NCI-H2029 treated with DMSO at 0.1 percent for 48 hours (cell line): ENCODE measurements at regions not wholly inside any gene's neighbourhood (a gene's known extent, or its start where the extent isn't known, plus 50 kb on each side); places are given as distances from the start of the nearest gene placed in this dataset.

Source experiments
- DNase-seq: peaks from one replicate; lab custom pipeline; 2025; lab: John Stamatoyannopoulos, UW

DNA sequence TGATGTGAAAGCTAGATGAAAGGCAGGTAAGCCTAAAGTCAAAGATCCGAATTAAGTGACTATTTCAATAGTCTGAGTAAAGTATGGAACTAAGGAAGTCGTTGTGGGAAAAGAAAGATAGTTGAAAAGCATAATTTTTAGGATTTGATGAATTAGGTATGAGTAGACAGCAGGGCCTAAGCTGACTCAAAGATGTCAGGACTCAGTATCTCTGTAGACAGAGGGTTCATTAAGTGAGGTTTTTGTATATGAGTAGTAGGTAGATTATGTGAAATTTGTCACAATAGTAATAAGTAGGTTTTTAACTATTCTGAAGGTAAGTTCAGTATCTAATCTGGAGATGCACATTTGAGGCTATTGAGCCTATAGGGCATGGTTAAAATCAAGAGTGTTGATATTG, 196.4 kb downstream of the RASSF9 start:
- no peak for DNase-seq

DNA sequence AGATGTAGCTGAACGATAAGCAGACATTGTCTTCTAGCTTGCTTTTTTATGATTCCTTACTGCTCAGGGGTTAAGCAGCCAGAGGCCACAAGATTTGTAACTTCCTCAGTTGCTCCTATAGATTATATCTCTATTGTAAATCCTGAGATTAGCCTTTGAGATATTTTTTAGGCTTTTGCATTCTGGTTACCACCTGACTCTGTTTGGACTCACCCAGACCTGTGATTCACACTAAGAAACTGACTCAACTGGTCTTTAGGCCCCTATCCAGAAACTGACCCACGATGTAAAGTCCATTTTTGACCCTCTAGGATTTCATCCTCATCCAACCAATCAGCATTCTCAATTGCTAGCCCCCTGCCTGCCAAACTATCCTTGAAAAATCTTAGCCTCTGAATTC, 194.4 kb downstream of the RASSF9 start:
- DNase-seq = no peak

DNA sequence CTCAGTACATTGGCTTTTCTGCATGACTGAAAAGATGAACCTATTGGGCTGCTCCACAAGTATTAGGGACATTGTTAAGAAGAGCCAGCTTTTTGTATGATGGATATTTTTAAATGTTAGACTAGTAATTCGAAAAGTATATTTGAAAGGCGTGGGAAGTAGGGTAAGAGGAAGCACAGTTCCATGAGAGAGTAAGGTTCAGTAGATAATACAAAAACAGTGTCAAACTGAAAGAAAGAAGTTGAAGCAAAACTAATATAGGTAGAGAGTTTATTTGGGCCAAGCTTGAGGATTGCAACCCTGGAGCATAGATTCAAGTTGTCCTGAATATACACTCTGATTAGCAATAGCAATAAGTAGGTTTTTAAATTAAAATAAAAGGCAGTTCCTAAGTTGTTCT, 193.9 kb downstream of the RASSF9 start:
- DNase-seq = no peak

DNA sequence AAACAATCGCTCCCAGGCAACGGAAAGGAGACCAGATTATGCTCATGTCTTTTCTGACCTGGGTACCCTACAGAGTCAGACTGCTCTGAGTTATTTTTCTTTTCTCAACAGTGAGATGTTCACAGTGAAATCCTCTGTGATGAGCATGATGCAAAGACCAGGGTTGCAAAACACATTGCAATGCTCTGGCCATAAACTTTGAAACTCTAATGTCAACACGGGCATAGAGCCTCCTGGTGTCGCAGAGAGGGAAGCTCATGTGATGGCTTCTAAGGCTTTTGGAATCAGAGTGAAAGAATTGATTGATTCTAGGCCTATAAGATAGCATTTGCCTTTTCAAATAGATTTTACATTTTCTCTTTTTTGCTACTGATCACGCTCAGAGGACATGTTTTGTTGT, 193.4 kb downstream of the RASSF9 start:
- DNase-seq = no peak

DNA sequence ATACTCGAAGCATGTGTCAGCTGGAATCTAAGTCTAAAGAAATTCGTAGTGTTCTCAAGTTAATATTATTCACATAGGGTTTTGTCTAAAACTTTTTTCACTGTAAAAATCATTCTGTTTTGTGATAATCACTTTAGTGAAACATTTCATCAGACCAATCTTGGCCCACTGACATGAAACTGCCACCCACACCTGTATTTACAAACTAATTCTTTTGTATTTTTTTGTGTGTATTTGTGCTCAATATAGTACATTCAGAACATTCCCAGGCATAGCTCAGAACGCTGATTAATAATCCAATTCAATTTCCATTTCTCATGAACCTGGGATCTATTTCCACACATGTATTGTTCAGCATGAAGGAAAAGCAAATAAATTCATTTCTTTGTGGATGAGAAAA, 191.7 kb downstream of the RASSF9 start:
- no peak for DNase-seq

DNA sequence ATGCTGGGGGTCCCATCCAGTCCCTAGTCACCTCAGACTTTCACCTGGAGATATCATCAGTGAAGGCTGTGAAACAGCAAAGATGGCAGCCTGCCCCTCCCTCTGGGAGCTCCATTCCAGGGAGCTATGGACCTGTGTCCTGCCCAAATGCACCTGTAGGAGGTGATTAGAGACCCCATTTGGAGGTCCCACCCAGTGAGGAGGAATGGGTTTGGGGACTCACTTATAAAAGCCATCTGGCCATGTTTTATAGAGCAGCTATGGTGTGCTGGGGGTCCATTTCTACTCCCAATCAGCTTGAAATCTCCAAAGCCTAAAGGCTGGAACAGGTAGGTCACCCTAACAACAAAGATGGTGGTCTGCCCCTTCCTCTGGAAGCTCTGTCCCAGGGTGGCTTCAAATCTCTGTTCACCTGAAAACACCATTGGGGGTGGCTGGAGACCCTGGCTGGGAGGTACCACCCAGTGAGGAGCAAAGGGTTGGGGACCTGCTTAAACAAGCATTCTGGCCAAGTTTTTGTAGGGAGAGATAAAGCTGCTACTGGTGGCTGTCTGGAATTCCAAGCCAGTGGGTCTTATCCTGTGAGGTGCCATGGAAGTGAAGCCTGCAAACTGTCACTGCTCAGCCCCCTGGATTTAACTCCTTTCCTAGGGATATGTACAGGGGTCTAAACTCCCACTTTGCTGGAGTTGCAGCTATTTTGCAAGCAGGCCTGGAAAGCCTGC, 182.3 kb downstream of the RASSF9 start:
- no peak for DNase-seq

DNA sequence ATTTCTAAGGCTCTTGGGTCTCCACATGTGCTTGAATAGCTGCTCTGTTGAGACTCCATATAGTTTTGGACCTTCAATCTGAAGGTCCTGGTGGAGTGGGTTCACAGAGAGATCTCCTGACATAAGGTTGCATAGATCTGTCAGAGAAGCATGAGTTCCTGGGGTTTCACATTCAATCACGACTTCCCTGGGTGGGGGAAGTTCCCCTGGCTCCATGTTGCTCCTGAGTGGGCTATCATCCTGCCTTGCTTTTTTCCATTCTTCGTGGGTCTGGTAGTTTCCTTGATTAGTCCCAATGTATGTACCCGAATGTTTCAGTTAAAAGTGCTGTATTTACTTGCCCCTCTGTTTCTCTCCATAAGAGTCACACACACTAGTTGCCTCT, 181.8 kb downstream of the RASSF9 start:
- no peak for DNase-seq

DNA sequence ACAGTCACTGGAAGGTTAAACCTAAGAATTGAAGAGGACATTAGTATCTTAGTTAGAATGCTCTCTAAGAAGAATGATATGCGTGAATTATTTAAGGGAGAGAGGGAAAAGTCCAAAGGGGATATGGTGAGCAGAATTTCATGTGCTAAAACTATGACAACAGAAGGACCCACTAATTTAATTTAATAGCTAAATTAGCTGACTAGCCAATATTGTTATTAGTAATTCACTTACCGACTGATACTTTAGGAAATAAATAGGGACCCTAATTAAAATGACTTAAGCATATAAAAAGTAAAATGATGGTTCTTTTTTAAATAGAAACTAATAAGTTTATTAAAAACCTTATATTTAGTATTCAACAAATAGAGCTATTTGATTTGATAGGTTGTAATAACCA, 179.6 kb downstream of the RASSF9 start:
- no peak for DNase-seq

DNA sequence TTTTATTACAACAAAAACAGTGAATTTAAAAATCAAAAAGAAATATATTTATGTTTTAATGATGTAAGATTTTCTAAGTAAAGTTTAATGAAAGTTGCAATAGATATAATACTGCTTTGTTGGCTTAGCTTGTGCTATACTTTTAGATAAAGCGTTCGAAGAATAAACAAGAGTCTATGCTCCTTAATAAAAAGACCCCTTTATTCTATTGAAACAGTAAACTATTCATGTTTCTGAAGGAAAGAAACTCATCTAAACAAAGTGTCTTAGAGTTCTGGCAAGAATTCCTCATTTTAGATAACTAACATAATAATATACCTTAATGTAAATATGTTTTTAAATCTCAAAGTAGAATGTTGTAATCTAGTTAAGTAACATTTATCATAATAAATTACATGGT, 179.0 kb downstream of the RASSF9 start:
- DNase-seq = no peak

DNA sequence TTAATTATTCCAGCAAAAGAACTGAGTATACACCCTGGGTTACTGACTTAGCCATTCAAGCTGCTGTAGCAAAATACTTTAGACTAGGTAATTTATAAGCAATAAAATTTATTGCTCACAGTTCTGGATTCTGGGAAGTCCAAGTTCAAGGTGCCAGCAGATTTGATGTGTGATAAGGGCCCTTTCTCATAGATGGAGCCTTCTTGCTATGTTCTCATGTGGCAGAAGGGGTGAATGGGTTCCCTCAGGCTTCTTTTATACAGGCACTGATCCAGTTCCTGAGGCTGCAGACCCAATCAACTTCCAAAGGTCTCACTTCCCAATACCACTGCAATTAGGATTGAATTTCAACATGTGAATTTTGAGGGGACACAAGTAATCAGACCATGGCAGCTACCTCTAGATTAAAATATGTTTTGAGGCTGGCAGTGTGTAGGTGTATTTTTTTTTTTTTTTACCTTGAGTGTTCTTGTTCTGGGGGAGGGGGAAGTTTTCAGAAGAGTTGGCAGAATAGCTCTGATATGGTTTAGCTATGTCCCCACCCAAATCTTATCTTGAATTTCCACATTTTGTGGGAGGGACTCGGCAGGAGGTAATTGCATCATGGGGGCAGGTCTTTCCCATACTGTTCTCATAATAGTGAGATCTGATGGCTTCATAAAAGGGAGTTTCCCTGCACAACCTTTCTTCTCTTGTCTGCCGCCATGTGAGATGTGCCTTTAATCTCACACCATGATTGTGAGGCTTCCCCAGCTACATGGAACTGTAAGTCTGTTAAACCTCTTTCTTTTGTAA, 178.2 kb downstream of the RASSF9 start:
- DNase-seq = no peak

DNA sequence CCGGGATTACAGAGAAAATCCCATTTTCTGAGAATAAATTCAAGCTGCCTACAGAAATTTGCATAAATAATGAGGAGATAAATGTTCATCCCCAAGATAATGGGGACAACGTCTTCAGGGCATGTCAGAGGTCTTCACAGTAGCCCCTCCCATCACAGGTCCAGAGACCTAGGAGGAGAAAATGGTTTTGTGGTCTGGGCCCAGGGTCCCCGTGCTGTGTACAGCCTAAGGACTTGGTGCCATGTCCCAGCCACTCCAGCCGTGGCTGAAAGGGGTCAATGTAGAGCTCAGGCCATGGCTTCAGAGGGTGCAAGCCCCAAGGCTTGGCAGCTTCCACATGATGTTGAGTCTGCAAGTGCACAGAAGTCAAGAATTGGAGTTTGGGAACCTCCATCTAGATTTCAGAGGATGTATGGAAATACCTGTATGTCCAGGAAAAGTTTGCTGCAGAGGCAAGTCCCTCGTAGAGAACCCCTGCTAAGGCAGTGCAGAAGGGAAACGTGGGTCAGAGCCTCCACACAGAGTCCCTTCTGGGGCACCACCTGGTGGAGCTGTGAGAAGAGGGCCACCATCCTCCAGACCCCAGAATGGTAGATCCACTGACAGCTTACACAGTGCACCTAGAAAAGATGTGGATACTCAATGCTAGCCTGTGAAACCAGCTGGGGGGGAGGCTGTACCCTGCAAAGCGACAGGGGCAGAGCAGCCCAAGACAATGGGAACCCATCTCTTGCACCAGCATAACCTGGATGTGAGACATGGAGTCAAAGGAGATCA, 176.3 kb downstream of the RASSF9 start:
- no peak for DNase-seq

DNA sequence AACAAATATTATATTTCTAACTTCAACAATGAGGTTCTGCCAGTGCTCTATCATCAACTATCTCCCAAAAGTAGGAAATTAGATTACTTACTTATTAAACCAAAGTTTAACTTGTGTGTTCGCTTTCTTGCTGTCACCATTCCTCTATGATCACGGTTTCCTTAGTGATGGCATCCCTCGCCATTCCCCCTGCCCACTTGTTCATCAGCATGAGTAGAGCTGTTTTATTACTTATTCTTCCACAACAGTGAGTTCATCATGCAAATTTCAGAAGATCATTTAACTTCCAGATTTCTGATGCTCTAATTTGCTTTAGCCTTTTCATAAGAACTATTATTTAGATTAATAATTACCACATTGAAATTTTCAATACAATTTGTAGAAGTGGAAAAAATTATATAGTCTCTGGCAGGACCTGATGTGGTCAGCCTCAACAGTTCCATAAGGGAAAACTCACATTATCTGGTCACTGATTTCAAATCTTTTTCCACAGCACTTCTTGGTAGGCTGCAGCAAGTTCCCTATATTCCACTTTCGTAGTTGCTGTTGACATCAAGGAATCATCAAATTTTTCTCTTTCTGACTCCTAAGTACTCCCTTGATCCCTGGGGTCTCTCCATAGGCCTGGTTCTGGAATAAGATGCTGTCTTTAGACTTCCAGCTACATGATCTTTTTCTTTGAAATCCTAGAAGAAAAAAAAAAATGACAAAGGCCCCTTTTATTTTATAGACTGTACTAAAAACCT, 174.6 kb downstream of the RASSF9 start:
- DNase-seq = no peak

DNA sequence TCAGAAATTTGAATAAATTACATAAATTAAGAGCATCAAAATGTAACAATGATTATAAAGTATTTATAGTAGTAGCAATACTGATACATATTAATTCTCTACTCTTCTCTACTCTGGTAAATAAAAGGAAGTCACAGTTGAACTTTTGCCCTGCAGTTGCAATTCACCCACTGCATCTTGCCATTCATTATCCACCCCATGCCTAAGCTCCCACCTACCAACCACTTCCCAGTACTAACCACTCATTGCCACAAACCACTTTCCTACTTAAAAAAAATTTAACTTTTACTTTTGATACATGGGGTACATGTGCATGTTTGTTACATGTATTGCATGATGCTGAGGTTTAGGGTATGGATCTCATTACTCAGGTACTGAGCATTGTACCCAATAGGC, 174.0 kb downstream of the RASSF9 start:
- no peak for DNase-seq

DNA sequence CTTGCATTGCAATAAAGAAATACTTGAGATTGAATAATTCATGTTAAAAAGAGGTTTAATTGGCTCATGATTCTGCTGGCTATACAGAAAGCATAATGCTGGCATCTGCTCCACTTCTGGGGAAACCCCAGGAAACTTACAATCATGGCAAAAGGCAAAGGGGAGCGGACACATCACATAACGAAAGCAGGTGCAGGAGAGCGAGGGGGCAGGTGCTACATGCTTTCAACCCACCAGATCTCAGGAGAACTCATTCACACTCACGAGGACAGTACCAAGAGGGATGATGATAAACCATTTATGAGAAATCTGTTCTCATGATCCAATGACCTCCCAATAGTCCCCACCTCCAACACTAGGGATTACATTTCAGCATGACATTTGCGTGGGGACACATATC, 172.6 kb downstream of the RASSF9 start:
- DNase-seq = no peak

DNA sequence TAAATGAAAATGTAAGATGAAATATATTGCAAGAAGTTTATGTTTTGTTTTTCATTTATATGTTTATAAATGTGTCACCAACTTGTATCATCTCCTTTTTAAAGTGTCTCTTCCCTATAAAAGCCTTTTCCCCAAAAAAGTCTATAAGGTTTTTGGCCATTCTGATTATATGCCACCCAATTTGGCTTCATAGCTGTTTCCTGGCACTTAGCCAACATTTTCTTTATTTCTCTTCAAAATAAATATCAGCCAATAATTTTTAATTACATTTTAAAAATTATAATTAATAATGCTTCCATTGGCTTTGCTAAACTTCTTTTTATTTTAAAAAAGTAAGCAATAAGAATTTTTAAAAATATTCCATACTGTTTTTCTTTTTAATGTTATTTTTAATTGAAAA, 171.8 kb downstream of the RASSF9 start:
- no peak for DNase-seq

DNA sequence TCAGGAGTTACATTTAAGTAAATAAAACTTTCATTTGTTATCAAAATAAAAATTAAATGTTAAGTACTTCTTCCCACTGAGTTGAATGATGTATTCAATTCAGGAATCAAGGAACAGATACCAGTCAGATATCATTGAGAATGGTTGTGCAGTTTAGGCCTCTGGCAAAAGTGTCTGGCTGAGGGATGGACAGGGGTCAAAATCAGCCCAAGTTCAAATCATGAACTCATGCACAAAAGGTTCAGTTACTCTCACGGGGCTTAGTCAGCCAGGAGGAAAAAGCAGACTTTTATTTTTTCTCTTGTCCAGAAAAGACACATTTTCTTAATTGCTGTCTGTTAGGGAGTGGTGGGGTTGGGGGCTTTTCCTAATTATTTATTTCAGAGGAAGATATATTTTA, 166.3 kb downstream of the RASSF9 start:
- no peak for DNase-seq

DNA sequence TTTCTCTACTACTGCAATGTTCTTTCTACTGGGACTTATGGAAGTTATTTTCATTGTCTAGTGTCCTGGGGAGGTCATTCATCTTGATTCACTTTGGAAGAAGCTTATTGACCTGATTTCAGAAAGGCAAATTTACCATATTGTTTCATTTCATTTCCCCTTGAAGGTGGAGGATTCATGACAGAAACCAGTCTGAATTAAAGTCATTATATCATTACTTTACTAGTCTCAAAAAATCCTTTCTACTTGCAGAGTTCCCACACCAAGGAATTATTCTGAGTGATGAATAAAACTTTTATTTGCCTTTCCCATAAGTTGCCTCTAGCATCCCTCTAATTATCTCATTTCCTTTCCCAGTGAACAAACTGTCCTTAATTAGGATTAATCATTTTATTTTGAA, 163.8 kb downstream of the RASSF9 start:
- no peak for DNase-seq

DNA sequence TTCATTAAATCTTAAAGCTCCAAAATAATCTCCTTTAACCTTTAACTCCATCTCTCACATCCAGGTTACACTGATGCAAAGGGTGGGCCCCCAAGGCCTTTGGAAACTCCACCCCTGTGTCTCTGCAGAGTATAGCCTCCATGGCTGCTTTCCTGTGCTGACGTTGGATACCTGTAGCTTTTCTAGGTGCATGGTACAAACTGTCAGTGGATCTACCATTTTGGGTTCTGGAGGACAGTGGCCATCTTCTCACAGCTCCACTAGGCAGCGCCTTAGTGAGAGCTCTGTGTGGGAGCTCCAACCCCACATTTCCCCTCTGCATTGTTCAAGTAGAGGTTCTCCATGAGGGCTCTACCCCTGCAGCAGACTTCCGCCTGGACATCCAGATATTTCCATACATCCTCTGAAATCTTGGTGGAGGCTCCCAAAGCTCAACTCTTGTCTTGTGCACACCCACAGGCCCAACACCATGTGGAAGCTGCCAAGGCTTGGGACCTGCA, 162.2 kb downstream of the RASSF9 start:
- no peak for DNase-seq

DNA sequence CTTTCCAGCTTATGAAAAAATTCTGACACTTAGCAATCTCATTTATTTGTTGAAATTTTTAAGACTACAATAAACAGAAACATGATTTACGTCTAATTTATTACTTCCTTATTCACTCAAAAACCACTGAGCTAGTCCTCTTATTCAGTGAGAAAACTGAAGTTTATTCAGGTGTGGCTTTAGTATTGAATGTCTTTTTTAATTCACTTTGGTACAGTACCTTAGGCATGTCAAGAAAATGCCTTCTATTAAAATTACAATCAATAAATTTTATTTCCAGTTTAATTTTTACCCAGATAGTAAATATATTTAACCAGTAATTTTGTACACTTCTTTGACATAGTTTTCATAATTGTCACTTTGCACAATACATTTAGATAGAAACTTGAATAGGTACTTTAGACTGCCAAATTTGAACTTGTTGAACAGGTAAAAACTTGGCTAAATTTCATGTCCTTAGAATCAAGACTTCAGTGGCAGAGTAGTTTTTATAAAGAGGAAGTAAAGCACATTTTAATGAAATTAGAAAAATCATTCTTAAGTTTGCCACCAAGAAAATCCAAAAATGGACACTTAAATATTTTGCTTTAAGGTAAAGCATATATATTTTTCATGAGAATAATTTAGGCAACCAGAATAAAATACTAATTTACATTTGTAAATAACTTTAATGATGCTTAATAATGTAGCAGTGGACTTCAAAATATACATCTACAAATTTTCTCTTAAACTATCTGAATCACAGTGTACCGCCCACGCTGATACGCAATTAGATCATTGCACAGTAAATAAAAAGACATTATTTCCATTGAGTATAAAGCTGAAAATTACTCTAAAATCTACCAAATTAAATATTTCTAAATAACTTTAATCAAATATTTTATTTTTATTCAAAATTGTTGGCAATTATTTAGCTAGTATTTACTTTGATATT, 159.1 kb downstream of the RASSF9 start:
- no peak for DNase-seq

DNA sequence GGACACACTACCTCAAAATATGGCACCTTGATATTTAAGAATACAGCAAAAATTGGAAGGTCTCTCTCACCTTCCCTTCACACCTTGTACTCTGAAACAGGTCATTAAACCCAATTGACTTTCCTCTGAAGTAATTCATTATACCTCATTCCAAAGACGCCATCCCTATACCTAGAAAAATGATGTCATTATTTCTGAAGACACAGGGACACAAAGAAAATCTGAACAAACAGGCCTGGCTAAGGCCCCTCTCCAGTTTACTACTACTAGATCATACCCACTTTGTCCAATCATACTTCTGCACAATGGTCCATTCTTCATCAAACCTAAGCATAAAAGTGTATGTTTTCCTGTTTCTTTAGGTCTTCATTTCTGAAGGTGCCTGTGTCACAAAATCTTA, 156.9 kb downstream of the RASSF9 start:
- no peak for DNase-seq

DNA sequence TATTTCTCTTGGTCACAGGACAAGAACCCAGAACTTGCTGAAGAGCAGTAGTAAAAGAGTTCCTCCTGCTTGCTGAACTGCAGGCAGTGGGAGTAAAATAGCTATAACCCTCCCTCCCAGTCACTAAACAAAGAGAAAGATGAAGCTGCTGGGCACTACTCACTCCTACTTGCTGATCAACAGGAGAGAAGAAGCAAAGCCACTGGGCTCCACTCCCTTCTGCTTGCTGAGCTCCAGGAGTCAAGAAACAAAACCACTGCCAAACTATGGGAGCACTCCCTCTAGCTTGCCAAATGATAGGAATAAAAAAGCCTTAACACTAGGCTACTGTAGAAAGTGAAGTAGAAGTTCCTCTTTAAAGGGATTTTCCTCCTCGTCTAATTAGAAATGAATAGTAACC, 155.3 kb downstream of the RASSF9 start:
- no peak for DNase-seq
